GM18873 (cell line): ENCODE measurements at regions not wholly inside any gene's neighbourhood (a gene's known extent, or its start where the extent isn't known, plus 50 kb on each side); places are given as distances from the start of the nearest gene placed in this dataset.
"Not testable (repeated sequence)": the region's sequence is repeated elsewhere in the genome, so short reads cannot be mapped to it uniquely, and the experiment has no call there.

Experiments used
- ATAC-seq: cut with Tn5 transposase; IDR thresholded peaks from one replicate; pipeline ENCODE4 v1.9.1; 2021; ENCODE audit warnings: mild to moderate bottlenecking, moderate library complexity, moderate number of reproducible peaks; ENCODE audit not compliant: unreplicated experiment, low FRiP score

- no peak for ATAC-seq
These were observed 408.0 kb upstream of the SLC30A5 start for GRCh38 chr5:68685863-68686262.

- ATAC-seq: no peak
These were observed 405.3 kb upstream of the SLC30A5 start for GRCh38 chr5:68688547-68688946.

- ATAC-seq: no peak
These were observed 404.8 kb upstream of the SLC30A5 start for GRCh38 chr5:68689010-68689409.

GRCh38 chr5:68691874-68692273, 401.9 kb upstream of the SLC30A5 start:
- ATAC-seq: not testable (repeated sequence)

GRCh38 chr5:68698025-68698940, 395.5 kb upstream of the SLC30A5 start:
- ATAC-seq: no peak

- no peak for ATAC-seq
These were observed 393.8 kb upstream of the SLC30A5 start for GRCh38 chr5:68699966-68700365.

- no peak for ATAC-seq
These were observed 386.2 kb upstream of the SLC30A5 start for GRCh38 chr5:68707575-68707974.

- ATAC-seq: no peak
These were observed 385.5 kb upstream of the SLC30A5 start for GRCh38 chr5:68708156-68708841.

- ATAC-seq: no peak
These were observed 385.0 kb upstream of the SLC30A5 start for GRCh38 chr5:68708842-68709170.

GRCh38 chr5:68709239-68709638, 384.6 kb upstream of the SLC30A5 start:
- ATAC-seq: no peak

- peak; percentile 40 for ATAC-seq
These were observed 383.3 kb upstream of the SLC30A5 start for GRCh38 chr5:68710514-68710913.

- ATAC-seq: peak; percentile 94
These were observed 382.3 kb upstream of the SLC30A5 start for GRCh38 chr5:68711293-68712200.

GRCh38 chr5:68714810-68715209, 379.0 kb upstream of the SLC30A5 start:
- no peak for ATAC-seq

GRCh38 chr5:68720884-68721610, 372.8 kb upstream of the SLC30A5 start:
- no peak for ATAC-seq

GRCh38 chr5:68722357-68722756, 371.5 kb upstream of the SLC30A5 start:
- no peak for ATAC-seq

GRCh38 chr5:68725905-68726683, 367.7 kb upstream of the SLC30A5 start:
- no peak for ATAC-seq

- ATAC-seq: no peak
These were observed 365.9 kb upstream of the SLC30A5 start for GRCh38 chr5:68727931-68728330.

- no peak for ATAC-seq
These were observed 364.1 kb upstream of the SLC30A5 start for GRCh38 chr5:68729678-68730077.

- no peak for ATAC-seq
These were observed 363.4 kb upstream of the SLC30A5 start for GRCh38 chr5:68730220-68730978.
